ENCODE measurements at regions not wholly inside any gene's neighbourhood (a gene's known extent, or its start where the extent isn't known, plus 50 kb on each side); places are given as distances from the start of the nearest gene placed in this dataset.
"Not testable (repeated sequence)": the region's sequence is repeated elsewhere in the genome, so short reads cannot be mapped to it uniquely, and the experiment has no call there.

GRCh38 chr3:170814822-170815221, 55.2 kb downstream of the RPL22L1 start:
- DNase-seq: no peak

GRCh38 chr3:170813266-170813665, 56.7 kb downstream of the RPL22L1 start:
- no peak for DNase-seq

GRCh38 chr3:170811928-170812591, 57.9 kb downstream of the RPL22L1 start:
- DNase-seq: peak in 48 of 56 donors; percentile 2 to 83 (median 48)

- no peak for DNase-seq
Measured at GRCh38 chr3:170811515-170811914, 58.5 kb downstream of the RPL22L1 start.

- no peak for DNase-seq
Measured at GRCh38 chr3:170809975-170810357, 60.0 kb downstream of the RPL22L1 start.

GRCh38 chr3:170809007-170809974, 60.7 kb downstream of the RPL22L1 start:
- peak in 45 of 56 donors; percentile 4 to 70 (median 27) for DNase-seq

- no peak for DNase-seq
Measured at GRCh38 chr3:170808041-170808440, 62.0 kb downstream of the RPL22L1 start.

GRCh38 chr3:170806676-170807075, 63.3 kb downstream of the RPL22L1 start:
- DNase-seq: no peak

GRCh38 chr3:170806141-170806540, 63.9 kb downstream of the RPL22L1 start:
- DNase-seq: no peak

- not testable (repeated sequence) for DNase-seq
Measured at GRCh38 chr3:170805296-170805695, 64.7 kb downstream of the RPL22L1 start.

GRCh38 chr3:170804634-170805033, 65.4 kb downstream of the RPL22L1 start:
- not testable (repeated sequence) for DNase-seq

- DNase-seq: no peak
Measured at GRCh38 chr3:170804078-170804477, 65.9 kb downstream of the RPL22L1 start.

- DNase-seq: no peak
Measured at GRCh38 chr3:170802164-170803151, 67.5 kb downstream of the RPL22L1 start.

- DNase-seq: no peak
Measured at GRCh38 chr3:170801597-170801996, 68.4 kb downstream of the RPL22L1 start.

GRCh38 chr3:170800275-170800674, 69.7 kb downstream of the RPL22L1 start:
- not testable (repeated sequence) for DNase-seq

- DNase-seq: no peak
Measured at GRCh38 chr3:170799009-170799408, 71.0 kb downstream of the RPL22L1 start.

- DNase-seq: no peak
Measured at GRCh38 chr3:170797685-170798084, 72.3 kb downstream of the RPL22L1 start.

GRCh38 chr3:170792471-170792870, 77.5 kb downstream of the RPL22L1 start:
- DNase-seq: no peak

- DNase-seq: no peak
Measured at GRCh38 chr3:170790647-170791046, 79.3 kb downstream of the RPL22L1 start.

- no peak for DNase-seq
Measured at GRCh38 chr3:170787464-170787863, 82.5 kb downstream of the RPL22L1 start.

GRCh38 chr3:170785454-170785853, 84.5 kb downstream of the RPL22L1 start:
- no peak for DNase-seq
